ENCODE measurements at regions not wholly inside any gene's neighbourhood (a gene's known extent, or its start where the extent isn't known, plus 50 kb on each side); places are given as distances from the start of the nearest gene placed in this dataset.
"Not testable (repeated sequence)": the region's sequence is repeated elsewhere in the genome, so short reads cannot be mapped to it uniquely, and the experiment has no call there.

- CTCF ChIA-PET = no interaction called here
- TF ChIP-seq CTCF (conservative IDR thresholded peaks at IDR 0.05; ENCODE audit: low read depth) = no peak
- POLR2A ChIA-PET (ENCODE audit: low non-redundant PET) = no interaction called here
- no peak for DNase-seq (ENCODE audit: low spot score)
- H3K27ac ChIP-seq = no peak overlapping the region
Measured at GRCh38 chr7:47074702-47075153, 507.2 kb downstream of the TNS3 start.

- no peak for DNase-seq (ENCODE audit: low spot score)
- no peak for TF ChIP-seq CTCF (conservative IDR thresholded peaks at IDR 0.05; ENCODE audit: low read depth)
- no peak overlapping the region for H3K27ac ChIP-seq
- ChIA-PET CTCF (interaction anchor here (0.7 kb wide), 1 partner anchor 14 kb away, joined by 5 read pairs; no protein-coding TSS in a partner anchor), POLR2A (ENCODE audit: low non-redundant PET) (no interaction called here)
Measured at GRCh38 chr7:47073284-47073683, 508.6 kb downstream of the TNS3 start.

GRCh38 chr7:47071866-47072265 is 510.0 kb downstream of the TNS3 start:
- TF ChIP-seq CTCF (conservative IDR thresholded peaks at IDR 0.05; ENCODE audit: low read depth) = no peak
- POLR2A ChIA-PET (ENCODE audit: low non-redundant PET) = no interaction called here
- CTCF ChIA-PET = no interaction called here
- no peak for DNase-seq (ENCODE audit: low spot score)
- no peak overlapping the region for H3K27ac ChIP-seq

- POLR2A ChIA-PET (ENCODE audit: low non-redundant PET) = no interaction called here
- CTCF ChIA-PET = interaction anchor here (0.5 to 0.6 kb wide), 2 partner anchors 153 to 258 kb away, joined by 3 to 4 read pairs; no protein-coding TSS in a partner anchor
- H3K27ac ChIP-seq = no peak overlapping the region
- DNase-seq (ENCODE audit: low spot score) = no peak
- no peak for TF ChIP-seq CTCF (conservative IDR thresholded peaks at IDR 0.05; ENCODE audit: low read depth)
Measured at GRCh38 chr7:47069385-47070076, 512.4 kb downstream of the TNS3 start.

- POLR2A ChIA-PET (ENCODE audit: low non-redundant PET) = no interaction called here
- no peak overlapping the region for H3K27ac ChIP-seq
- TF ChIP-seq CTCF (conservative IDR thresholded peaks at IDR 0.05; ENCODE audit: low read depth) = no peak
- no peak for DNase-seq (ENCODE audit: low spot score)
- CTCF ChIA-PET = interaction anchor here (0.7 kb wide), 1 partner anchor 1043 kb away, joined by 3 read pairs; no protein-coding TSS in a partner anchor
Measured at GRCh38 chr7:47066976-47067614, 514.8 kb downstream of the TNS3 start.

- ChIA-PET POLR2A (ENCODE audit: low non-redundant PET) (no interaction called here), CTCF (no interaction called here)
- no peak for DNase-seq (ENCODE audit: low spot score)
- H3K27ac ChIP-seq = no peak overlapping the region
- TF ChIP-seq CTCF (conservative IDR thresholded peaks at IDR 0.05; ENCODE audit: low read depth) = no peak
Measured at GRCh38 chr7:47056731-47057130, 525.2 kb downstream of the TNS3 start.

GRCh38 chr7:47052541-47053208 is 529.2 kb downstream of the TNS3 start:
- H3K27ac ChIP-seq; DNase-seq (ENCODE audit: low spot score); POLR2A ChIA-PET (ENCODE audit: low non-redundant PET); CTCF ChIA-PET: not testable (repeated sequence)

Data from RWPE1 (cell line).